Calu3 (cell line): ENCODE measurements at regions not wholly inside any gene's neighbourhood (a gene's known extent, or its start where the extent isn't known, plus 50 kb on each side); places are given as distances from the start of the nearest gene placed in this dataset.

ENCODE experiments used
- BruUV-seq: library from RNA; stranded (reverse); fragments of 400-500 nt; replicated peaks from 2 replicates; lab custom pipeline; 2021; lab: Mats Ljungman, UMichigan
- CTCF ChIA-PET: fragments of 300-600 bp; sonication (Branson Sonifier 250); formaldehyde crosslinking; loops from one replicate; lab custom pipeline; 2022; ENCODE audit warnings: antibody characterized with exemption; lab: Charles Lee
- DNase-seq: peaks from one replicate; pipeline ENCODE4 v3.0.0; 2022
- H3K27ac Mint-ChIP-seq: one replicate; pipeline ENCODE4 v1.8.0; 2022; ENCODE audit warnings: mixed read lengths; ENCODE audit not compliant: unreplicated experiment
- H3K27me3 Mint-ChIP-seq: one replicate; pipeline ENCODE4 v1.8.0; 2022; ENCODE audit warnings: mixed read lengths; ENCODE audit not compliant: unreplicated experiment
- H3K36me3 Mint-ChIP-seq: one replicate; pipeline ENCODE4 v1.8.0; 2022; ENCODE audit warnings: mild to moderate bottlenecking, moderate library complexity, mixed read lengths; ENCODE audit not compliant: insufficient read depth, unreplicated experiment
- H3K4me1 Mint-ChIP-seq: one replicate; pipeline ENCODE4 v1.8.0; 2022; ENCODE audit warnings: mild to moderate bottlenecking, low read depth, mixed read lengths; ENCODE audit not compliant: unreplicated experiment
- H3K4me3 Mint-ChIP-seq: one replicate; pipeline ENCODE4 v1.8.0; 2022; ENCODE audit warnings: mild to moderate bottlenecking, low read depth, moderate library complexity, mixed read lengths; ENCODE audit not compliant: unreplicated experiment
- H3K9me3 Mint-ChIP-seq: one replicate; pipeline ENCODE4 v1.8.0; 2022; ENCODE audit warnings: low read depth, mixed read lengths; ENCODE audit not compliant: unreplicated experiment
- intact Hi-C: fragments of 100-400 bp; cut with micrococcal nuclease; formaldehyde crosslinking; loops from one replicate; pipeline ENCODE4 v1.10.0; 2022; ENCODE audit not compliant: unreplicated experiment
- TF ChIP-seq, protein P1 (sequence below): fragments of 200-600 bp; IDR thresholded peaks from one replicate; pipeline ENCODE4 v1.8.0; 2022; ENCODE audit warnings: antibody characterized with exemption; ENCODE audit not compliant: unreplicated experiment

DNA sequence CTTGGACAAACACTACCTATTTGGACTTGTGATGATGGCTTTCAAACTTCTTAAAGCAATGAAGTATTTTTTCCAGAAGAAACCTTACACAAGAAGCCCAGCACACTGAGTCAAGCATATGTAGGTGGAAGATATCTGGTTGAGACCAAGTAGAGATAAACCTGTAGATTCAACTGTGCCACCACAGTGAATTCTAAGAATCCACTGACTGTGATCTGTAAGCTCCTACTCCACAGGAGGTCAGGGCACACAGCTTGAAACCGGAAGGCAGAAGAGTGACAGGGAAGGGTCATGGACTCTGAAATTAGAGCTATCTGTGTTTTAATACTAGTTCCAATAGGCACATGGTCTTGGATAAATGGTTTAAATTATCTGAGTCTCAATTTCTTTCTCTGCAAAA, 404.5 kb downstream of the ETS1 start:
- Mint-ChIP-seq H3K4me3 (no peak overlapping the region), H3K36me3 (no peaks in the 10 kb centered on the region), H3K27me3 (no peaks in the 10 kb centered on the region), H3K27ac (no peak overlapping the region), H3K9me3 (peaks cover 10% of the 10 kb centered on the region), H3K4me1 (peaks cover 27% of the 10 kb centered on the region)
- BruUV-seq = no TSS peak
- TF ChIP-seq, protein P1, sequence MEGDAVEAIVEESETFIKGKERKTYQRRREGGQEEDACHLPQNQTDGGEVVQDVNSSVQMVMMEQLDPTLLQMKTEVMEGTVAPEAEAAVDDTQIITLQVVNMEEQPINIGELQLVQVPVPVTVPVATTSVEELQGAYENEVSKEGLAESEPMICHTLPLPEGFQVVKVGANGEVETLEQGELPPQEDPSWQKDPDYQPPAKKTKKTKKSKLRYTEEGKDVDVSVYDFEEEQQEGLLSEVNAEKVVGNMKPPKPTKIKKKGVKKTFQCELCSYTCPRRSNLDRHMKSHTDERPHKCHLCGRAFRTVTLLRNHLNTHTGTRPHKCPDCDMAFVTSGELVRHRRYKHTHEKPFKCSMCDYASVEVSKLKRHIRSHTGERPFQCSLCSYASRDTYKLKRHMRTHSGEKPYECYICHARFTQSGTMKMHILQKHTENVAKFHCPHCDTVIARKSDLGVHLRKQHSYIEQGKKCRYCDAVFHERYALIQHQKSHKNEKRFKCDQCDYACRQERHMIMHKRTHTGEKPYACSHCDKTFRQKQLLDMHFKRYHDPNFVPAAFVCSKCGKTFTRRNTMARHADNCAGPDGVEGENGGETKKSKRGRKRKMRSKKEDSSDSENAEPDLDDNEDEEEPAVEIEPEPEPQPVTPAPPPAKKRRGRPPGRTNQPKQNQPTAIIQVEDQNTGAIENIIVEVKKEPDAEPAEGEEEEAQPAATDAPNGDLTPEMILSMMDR = no peak
- intact Hi-C loops = no loop called here
- CTCF ChIA-PET = no interaction called here
- no peak for DNase-seq

DNA sequence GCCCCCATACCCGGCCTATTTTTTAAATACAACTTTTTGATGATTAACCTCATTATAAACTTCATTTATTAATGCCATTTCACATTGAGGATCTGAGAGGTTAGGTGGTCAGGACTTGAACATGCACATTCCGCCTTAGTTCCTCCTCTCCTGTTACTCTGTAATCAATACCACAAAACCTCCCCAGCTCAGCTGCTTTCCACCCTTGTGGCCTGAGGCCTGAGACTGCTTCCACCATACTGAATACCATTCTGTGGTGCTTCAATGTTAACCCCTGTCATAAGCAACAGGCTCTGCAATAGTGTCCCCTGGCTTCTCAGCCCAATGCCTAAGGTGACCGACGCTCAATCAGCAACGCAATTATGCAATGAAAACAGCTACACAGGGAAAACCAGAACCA, 405.4 kb downstream of the ETS1 start:
- peaks cover 13% of the 10 kb centered on the region for H3K9me3 Mint-ChIP-seq
- BruUV-seq = no TSS peak
- TF ChIP-seq, protein P1 = no peak
- H3K36me3 Mint-ChIP-seq = no peaks in the 10 kb centered on the region
- CTCF ChIA-PET = no interaction called here
- no peak overlapping the region for H3K4me3 Mint-ChIP-seq
- intact Hi-C loops = loop anchor here (2.0 kb wide), 1 partner anchor 27 kb away; no protein-coding TSS in a partner anchor
- no peak overlapping the region for H3K27ac Mint-ChIP-seq
- H3K27me3 Mint-ChIP-seq = no peaks in the 10 kb centered on the region
- peaks cover 27% of the 10 kb centered on the region for H3K4me1 Mint-ChIP-seq
- DNase-seq = no peak

DNA sequence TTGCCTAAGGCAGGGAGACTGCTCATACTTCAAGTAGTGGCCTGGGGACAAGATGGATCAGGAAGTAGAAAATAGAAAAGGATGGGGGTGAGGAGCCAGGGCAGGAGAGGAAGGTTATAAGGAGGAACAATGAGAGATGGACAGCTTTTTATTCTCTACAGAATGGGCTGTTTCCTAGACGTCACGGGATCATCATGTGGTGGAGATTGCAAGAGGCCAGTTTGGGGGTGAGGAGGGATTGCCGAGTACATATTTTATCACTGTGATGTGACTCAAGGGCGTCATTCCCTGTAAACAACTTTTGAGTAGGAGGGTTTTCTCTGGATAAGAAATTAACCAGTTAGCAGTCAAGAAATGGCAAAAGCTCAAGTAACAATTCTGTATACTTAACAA, 406.3 kb downstream of the ETS1 start:
- H3K27ac Mint-ChIP-seq = peak overlapping the region; percentile 61
- BruUV-seq = no TSS peak
- no peak overlapping the region for H3K4me3 Mint-ChIP-seq
- intact Hi-C loops = loop anchor here (2.0 kb wide), 1 partner anchor 28 kb away; no protein-coding TSS in a partner anchor
- H3K4me1 Mint-ChIP-seq = peaks cover 35% of the 10 kb centered on the region
- TF ChIP-seq, protein P1 = no peak
- H3K9me3 Mint-ChIP-seq = peaks cover 13% of the 10 kb centered on the region
- CTCF ChIA-PET = no interaction called here
- no peak for DNase-seq
- no peaks in the 10 kb centered on the region for H3K27me3 Mint-ChIP-seq
- no peaks in the 10 kb centered on the region for H3K36me3 Mint-ChIP-seq

DNA sequence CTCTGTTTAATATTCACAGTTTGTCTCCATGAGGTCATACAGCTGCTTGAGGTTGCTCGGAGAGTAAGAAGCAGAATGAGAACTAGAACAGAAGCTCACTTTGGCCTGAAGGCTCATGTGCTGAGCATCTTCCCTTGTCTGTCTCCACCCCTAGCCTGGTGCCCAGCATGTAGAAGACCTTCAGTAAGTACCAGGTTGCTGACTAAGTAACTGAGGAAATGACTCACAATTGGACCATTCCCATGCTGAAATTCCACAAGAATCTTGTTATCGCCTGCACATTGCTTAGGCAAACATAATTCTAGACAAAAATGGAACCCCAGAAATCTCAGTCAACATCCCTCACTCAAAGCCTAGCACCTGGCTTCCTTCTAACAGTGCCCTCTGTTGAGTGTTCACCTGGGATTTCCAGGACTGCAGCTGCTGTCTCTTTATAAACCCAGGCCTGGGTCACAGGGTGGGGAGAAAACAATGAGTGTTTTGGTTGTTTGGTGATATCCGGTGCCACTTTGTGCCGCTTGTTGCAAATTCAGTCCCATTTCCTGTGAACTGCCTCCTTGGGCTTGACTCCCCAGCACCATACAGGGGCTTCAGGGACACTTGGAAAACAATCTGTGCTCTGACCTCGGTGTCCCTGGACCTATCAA, 406.8 kb downstream of the ETS1 start:
- CTCF ChIA-PET = interaction anchor here (0.5 kb wide), 1 partner anchor 148 kb away, joined by 3 read pairs; no protein-coding TSS in a partner anchor
- TF ChIP-seq, protein P1 = no peak
- Mint-ChIP-seq H3K4me1 (peaks cover 36% of the 10 kb centered on the region), H3K4me3 (no peak overlapping the region), H3K27ac (peak overlapping the region; percentile 61), H3K36me3 (no peaks in the 10 kb centered on the region), H3K27me3 (no peaks in the 10 kb centered on the region), H3K9me3 (peaks cover 13% of the 10 kb centered on the region)
- BruUV-seq = no TSS peak
- intact Hi-C loops = loop anchor here (2.0 kb wide), 1 partner anchor 28 kb away; no protein-coding TSS in a partner anchor
- DNase-seq = no peak
